22Rv1 (cell line): ENCODE measurements at regions not wholly inside any gene's neighbourhood (a gene's known extent, or its start where the extent isn't known, plus 50 kb on each side); places are given as distances from the start of the nearest gene placed in this dataset.

Experiments
- H3K27ac ChIP-seq: fragments of 450-650 bp; 2 replicates; pipeline ENCODE4 v1.5.1; 2017
- CTCF ChIP-seq: fragments of 450-650 bp; IDR thresholded peaks from 2 replicates; pipeline ENCODE4 v1.5.1; 2017; ENCODE audit warnings: mild to moderate bottlenecking
- ZFX ChIP-seq: fragments of 450-650 bp; IDR thresholded peaks from 2 replicates; pipeline ENCODE4 v1.6.1; 2017; ENCODE audit warnings: antibody characterized with exemption, borderline replicate concordance

DNA sequence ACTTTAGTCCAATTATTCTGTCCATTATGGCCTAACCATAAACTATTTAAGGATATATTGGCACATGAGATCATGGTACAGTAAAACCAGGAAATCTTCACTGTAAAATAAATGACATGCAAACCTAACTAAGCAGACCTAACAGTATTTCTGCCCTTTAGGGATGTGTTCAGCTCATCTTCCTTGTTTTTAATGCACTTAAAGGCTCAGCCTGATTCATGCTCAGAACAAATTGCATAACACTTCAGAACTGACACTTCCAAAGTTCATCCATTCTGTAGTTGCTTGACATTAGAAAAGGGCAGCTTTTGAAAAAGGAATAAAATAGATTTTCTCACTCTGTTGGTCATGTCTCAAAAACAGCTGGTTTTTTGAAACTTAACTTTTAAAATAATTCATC is 708.5 kb downstream of the C12orf50 start:
- TF ChIP-seq CTCF: no peak
- no peak for TF ChIP-seq ZFX
- H3K27ac ChIP-seq: no peak overlapping the region

DNA sequence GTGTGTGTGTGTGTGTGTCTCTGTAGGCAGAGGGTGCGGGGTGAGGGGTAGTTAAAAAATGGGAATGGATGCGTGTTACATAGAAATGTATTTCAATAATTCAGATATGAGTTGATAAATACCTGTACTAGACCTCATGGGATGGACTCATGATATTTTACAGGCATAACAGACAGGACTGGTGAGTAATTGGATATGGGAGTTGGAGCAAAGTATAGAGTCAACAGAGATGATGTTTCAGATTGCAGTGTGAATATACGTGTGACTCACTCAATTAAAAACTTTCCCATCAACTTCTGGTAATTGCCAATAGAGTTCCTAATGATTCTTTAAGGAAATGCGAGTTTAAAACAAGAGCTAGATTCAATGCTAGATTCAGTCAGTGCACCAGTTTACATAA is 711.9 kb downstream of the C12orf50 start:
- TF ChIP-seq ZFX: no peak
- no peak for TF ChIP-seq CTCF
- 0 out of 2 replicates have a peak overlapping the region, but pooled peaks have one; percentile 4 for H3K27ac ChIP-seq

DNA sequence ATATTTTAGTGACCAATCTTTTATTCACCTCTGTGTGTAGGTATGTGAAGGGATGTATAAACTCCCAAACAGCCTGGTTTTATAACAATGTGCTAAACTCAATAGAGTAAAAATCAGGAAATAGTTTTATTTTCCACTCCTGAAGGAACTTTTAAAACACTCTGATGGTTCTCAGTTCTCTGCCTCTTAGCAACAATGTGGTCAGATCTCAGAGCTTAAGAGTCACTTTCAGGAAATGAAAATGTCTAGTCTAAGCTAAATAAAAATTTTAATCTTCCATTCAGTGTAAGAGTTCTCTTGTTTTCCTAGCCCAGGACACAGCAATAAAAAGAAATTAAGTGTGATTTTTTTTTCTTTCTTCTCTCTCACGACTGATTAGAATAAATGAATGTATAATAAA is 718.0 kb downstream of the C12orf50 start:
- TF ChIP-seq CTCF (no peak), ZFX (no peak)
- no peak overlapping the region for H3K27ac ChIP-seq

- no peak overlapping the region for H3K27ac ChIP-seq
These were observed 719.1 kb downstream of the C12orf50 start for GRCh38 chr12:87310126-87310525.

GRCh38 chr12:87305481-87305880 is 723.7 kb downstream of the C12orf50 start:
- TF ChIP-seq CTCF (no peak), ZFX (no peak)
- no peak overlapping the region for H3K27ac ChIP-seq

More at GRCh38 chr12:87310126-87310525, 719.1 kb downstream of the C12orf50 start:
- TF ChIP-seq ZFX: no peak
- TF ChIP-seq CTCF: no peak

DNA sequence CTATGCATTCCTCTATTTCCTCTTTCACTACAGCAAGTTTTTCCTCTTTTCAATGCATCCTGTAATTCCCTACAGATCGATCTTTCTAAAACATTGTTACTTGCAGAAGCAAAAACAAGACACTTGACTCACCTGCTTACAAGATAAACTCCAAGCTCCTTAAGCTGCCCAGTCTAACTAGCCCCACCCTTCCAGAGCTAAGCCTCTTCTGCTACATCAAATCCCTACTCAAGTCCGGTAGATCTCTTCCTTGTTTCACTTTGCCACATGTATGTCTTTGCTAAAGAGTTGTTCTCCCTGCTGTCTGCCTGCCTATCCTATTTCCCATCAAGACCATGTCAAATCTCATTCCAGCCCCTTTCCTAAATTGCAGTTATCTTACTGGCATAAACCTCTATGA is 724.8 kb downstream of the C12orf50 start:
- no peak overlapping the region for H3K27ac ChIP-seq
- TF ChIP-seq ZFX: no peak
- no peak for TF ChIP-seq CTCF

DNA sequence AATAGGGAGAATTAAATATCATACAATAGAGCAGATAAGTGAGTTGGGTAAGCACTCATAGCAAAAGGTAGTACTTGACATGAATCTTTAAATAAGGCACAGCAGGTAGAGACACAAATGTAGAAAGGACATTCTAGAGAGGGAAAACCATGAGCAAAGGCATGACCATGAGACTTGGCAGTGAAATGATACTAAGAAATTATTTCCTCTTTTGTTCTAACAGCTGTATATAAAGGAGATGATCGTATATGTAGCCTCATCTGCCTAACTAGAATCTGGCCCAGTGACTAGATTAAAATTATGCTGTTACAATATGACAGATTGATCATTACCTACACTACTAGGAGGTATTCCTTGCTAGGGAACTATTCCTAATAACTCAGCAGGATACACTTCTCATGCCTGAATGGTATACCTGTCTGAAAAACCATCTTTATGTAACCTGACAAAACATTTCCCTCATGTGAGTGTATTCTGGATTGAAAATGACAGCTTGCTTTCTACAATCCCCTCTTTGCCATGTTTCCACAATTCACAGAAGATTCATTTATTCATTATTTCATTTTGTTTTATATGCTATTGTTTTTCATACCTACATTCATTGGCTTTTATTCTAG is 725.7 kb downstream of the C12orf50 start:
- H3K27ac ChIP-seq: no peak overlapping the region
- TF ChIP-seq ZFX (no peak), CTCF (no peak)
